Skin epidermis (tissue), 12 donors: ENCODE measurements at regions not wholly inside any gene's neighbourhood (a gene's known extent, or its start where the extent isn't known, plus 50 kb on each side); places are given as distances from the start of the nearest gene placed in this dataset.

Experiments used
- H3K27ac ChIP-seq, 21 experiments: fragments of 200-600 bp; sonication (generic) in 11 of 21; one replicate each; pipeline ENCODE4 v1.5.0; 2020; ENCODE audit warnings: mild to moderate bottlenecking in 3 of 21, inconsistent platforms in 2 of 21, moderate library complexity in 2 of 21
- H3K4me3 ChIP-seq, 7 experiments: fragments of 200-600 bp; sonication (generic) in 2 of 7; one replicate each; pipeline ENCODE4 v1.5.0; 2020; ENCODE audit warnings: inconsistent platforms in 2 of 7, mild to moderate bottlenecking in 2 of 7, moderate library complexity in 1 of 7

DNA sequence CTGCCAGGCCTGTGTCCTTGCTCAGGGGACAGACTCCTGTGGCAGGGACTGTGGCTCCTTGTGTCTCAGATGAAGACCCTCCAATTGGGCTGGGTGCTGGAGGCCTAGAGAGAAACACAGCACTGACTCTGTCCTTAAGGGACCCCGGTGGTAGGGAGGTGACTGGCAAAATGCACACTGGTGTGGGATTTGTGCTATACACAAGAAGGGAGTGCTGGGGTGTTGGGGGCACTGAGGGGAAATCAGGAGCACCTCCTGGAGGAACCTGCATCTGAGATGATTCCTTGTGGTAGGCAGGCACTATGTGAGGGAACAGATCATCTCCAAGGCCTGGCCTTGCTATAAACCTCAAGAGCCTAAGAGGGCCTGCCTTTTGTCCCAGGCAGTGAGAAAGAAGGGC is 149.2 kb downstream of the RPS24 start:
- Histone ChIP-seq H3K4me3 (no peak overlapping the region), H3K27ac (no peak overlapping the region)

DNA sequence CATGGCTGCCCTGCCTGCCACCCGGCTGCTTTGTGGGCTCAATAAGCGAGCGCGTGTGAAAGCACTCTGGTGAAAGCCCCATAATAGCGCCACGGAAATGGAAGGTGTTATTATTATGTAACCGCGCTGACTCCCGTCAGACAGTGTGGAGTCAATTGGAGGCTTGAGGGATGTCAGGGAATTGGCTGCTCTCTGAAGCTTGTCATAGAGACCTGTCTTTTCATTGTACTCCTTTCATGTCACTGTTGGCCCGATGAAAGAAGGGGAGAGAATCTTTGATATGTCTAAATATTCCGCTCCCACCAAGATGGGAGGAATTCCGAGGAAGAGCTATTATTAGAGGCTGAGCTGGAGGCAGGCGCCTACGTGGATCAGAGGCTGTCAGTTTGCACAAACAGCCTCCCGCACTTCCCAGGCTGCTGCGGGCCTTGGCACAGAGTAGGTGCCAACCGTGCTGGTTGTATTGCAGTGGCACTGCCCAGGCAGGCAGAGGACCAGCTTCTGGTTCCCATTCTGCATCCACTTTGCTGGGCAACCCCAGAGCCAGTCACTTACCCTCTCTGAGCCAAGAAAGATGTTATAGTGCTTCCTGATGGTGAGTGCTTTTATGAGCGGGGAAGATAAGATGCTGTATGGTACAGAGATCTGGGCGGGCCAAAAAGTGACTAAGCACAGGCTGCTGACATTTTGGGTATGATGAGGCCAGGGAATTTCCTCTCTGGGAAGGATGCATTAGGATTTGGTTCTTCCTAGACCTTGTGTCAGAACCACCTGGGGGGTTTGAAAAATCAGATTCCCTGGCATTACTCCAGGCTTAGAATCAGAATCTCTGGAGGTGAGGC is 151.4 kb downstream of the RPS24 start:
- no peak overlapping the region for H3K4me3 ChIP-seq
- H3K27ac ChIP-seq, result no peak overlapping the region

DNA sequence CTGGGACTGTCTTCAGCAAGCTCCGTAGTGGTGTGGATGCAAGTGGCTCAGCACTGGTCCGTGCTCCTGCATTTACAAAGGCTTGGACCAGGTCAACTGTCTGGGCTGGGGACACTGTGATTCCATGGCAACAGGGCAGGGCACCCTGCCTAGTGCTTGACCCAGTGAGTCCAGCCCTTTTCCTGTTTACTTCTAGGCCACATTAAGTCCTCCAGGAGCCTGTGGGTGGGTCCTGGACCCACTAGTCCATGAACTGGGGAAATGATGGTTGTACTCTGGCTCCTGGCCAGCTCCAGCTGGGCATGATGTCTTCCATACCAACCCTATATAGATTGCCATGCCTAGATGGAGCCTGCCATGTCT is 152.0 kb downstream of the RPS24 start:
- no peak overlapping the region for H3K27ac ChIP-seq
- no peak overlapping the region for H3K4me3 ChIP-seq

- Histone ChIP-seq H3K27ac (no peak overlapping the region), H3K4me3 (no peak overlapping the region)
Observed at GRCh38 chr10:78186572-78186971, 152.9 kb downstream of the RPS24 start.

GRCh38 chr10:78187371-78187770 is 153.7 kb downstream of the RPS24 start:
- H3K27ac ChIP-seq, result no peak overlapping the region

DNA sequence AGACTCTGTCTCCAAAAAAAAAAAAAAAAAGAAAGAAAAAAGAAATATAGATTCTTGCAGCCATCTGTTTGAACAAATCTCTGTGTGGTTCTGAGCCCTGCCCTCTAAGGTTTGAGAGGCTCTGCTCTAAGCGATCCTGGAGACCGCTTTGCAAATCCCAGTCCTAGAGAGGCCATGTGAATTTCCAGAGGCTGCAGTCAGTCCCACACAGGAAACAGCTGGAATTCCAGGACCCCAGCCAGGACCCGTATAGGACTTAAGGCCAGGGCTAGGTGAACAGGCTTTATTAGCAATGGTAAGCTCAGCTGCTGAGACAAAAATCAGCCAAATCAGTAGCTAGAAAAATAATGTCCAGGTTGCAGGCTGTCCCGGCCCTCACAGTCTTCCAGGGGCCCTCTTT is 154.8 kb downstream of the RPS24 start:
- H3K27ac ChIP-seq, result no peak overlapping the region
- H3K4me3 ChIP-seq, result no peak overlapping the region

More at GRCh38 chr10:78187371-78187770, 153.7 kb downstream of the RPS24 start:
- no peak overlapping the region for H3K4me3 ChIP-seq

GRCh38 chr10:78190051-78190825 is 156.6 kb downstream of the RPS24 start:
- no peak overlapping the region for H3K27ac ChIP-seq

DNA sequence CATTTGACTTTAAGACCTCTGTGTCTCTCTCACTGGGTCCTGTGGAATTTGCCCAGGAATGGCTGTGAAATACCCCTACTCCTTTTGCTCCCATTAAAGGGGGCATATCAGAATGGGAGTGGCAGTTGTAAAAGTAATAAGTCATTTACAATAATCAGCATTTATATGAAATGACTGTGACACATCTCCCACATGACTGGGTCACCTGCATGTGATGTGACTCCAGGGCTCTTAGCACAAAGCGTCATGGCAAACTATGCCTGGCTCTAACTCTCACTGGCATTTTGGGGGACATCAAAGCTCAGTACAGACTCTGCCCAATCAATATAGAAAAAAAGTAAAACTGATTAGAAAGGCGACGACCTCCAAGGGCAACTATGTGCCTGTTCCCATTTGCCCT is 157.6 kb downstream of the RPS24 start:
- H3K4me3 ChIP-seq, result no peak overlapping the region
- H3K27ac ChIP-seq, result no peak overlapping the region

More at GRCh38 chr10:78190051-78190825, 156.6 kb downstream of the RPS24 start:
- H3K4me3 ChIP-seq, result no peak overlapping the region

DNA sequence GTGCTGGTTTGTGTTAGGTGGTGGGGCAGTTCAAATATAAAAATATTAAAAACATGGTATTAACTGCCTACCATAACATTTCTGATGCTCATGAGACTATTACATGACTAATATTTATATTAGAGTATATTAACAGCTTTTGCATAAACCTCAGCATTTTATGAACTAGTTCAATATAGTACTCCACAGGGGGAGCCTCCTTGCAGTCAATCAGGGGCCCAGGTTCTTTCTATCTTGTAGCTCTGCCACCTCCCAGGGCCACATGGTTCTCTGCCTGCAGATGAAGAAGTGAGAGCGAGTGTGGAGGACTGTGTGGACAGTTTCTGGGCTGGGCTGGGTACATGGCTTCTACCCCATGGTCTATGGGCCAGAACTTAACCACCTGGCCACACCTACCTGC is 159.5 kb downstream of the RPS24 start:
- Histone ChIP-seq H3K27ac (no peak overlapping the region), H3K4me3 (no peak overlapping the region)

DNA sequence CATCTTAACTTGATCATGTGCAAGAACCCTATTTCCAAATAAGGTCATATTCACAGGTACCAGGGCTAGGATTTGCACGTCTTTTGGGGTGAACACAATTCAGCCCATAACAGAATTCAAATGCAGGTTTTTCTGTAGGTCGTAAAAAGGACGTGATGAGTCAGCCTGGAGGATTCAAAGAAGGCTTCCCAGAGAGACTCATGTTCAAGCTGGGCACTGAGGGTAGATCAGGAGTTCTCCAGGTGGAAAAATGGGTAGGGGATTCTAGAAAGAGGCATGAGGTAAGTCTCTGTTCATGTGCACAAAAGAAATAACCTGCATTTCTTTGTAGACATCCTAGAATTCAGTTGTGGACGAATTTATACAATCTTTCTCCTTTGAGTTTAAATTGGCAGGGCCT is 160.4 kb downstream of the RPS24 start:
- Histone ChIP-seq H3K4me3 (no peak overlapping the region), H3K27ac (no peak overlapping the region)

- no peak overlapping the region for H3K4me3 ChIP-seq
Observed at GRCh38 chr10:78194539-78195402, 161.1 kb downstream of the RPS24 start.

DNA sequence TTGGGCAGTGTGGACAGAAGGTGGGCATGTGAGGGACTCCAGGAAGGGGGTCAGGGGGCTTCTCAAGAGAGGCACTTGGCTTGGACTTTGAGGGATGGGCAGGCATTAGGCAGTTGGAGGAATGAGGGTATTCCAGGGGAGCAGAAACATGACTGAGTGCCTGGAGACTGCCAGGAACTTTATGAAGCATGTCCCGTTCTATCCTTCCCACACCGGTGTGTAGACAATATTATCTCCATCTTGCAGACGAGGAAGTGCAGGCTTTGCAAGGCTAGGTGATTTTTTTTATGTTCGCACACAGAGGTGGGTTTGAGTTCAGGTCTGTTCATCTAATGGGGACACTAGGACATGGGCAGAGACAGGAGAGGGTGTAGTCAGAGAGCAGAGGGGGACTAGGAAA is 162.7 kb downstream of the RPS24 start:
- Histone ChIP-seq H3K4me3 (no peak overlapping the region), H3K27ac (no peak overlapping the region)

More at GRCh38 chr10:78194539-78195402, 161.1 kb downstream of the RPS24 start:
- H3K27ac ChIP-seq, result peak overlapping the region in 1 of 21 experiments; percentile 50

- Histone ChIP-seq H3K4me3 (no peak overlapping the region), H3K27ac (no peak overlapping the region)
Observed at GRCh38 chr10:78196964-78197363, 163.3 kb downstream of the RPS24 start.

DNA sequence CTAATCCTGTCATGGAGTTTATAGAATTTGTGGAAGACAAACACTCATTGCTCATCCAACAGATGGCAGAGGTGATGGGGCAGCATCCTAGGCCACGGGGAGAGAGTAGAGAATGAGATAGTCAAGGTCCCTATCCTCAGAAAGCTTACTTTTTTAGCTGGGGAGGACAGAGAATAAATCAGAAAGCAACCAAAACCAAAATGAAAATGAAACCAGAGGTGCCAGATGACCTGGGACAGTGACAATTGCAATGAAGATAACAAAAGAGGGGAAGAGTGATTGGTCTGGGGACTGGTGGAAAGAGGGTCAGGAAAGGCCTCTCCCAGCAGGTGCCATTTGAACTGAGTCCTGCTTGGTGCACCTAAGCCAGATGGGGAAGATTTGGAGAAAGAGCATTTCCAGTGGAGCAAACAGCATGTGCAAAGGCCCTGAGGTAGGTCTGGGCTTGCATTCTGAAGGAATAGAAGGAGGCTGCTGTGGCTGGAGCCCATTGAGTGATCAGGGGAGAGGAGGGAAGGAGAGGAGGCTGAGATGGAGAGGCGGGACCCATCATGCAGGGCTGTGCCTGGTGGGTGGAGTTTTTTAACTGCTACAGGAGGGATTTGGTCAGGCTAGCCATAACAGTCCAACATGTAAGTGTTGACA is 164.1 kb downstream of the RPS24 start:
- Histone ChIP-seq H3K4me3 (no peak overlapping the region), H3K27ac (no peak overlapping the region)

GRCh38 chr10:78199005-78199725 is 165.5 kb downstream of the RPS24 start:
- no peak overlapping the region for H3K4me3 ChIP-seq
- no peak overlapping the region for H3K27ac ChIP-seq

DNA sequence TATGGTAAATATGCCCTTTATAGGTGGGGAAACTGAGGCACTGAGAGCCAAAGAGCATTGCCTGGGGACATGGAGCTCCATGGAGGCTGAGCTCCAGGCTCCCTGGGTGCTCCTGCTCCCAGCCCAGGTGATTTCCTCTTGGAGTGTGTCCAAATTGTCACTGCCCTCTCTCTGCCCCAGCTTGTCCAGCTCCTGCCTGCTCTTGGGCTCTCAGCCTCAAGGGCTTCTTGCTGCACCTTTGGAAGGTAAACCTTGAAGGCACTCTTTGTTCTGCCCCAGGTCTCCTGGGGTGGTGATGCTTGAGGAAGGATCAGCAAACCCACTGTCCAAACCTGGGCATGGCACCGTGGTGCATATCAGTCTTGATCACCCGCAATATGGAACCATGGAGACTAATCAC is 166.1 kb downstream of the RPS24 start:
- Histone ChIP-seq H3K27ac (no peak overlapping the region), H3K4me3 (no peak overlapping the region)

DNA sequence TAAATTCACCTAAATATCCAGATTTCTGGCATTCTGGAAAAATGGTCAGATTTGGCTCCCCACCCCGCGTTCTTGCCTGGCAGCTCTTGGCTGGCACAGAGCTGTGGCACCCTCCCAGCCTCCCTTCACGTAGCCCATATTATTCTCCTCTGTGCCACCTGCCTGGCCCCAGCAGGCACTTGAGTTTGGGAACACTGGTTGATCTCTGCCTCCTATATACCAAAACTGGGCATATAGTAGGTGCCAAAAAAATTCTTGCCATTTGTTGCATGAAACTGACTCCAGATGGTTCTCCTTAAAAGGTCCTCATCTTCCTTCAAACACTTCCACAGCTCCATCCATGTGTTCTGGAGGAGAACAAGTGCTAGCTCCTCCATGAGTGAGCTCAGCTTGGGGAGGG is 167.0 kb downstream of the RPS24 start:
- Histone ChIP-seq H3K27ac (no peak overlapping the region), H3K4me3 (no peak overlapping the region)

- no peak overlapping the region for H3K4me3 ChIP-seq
- H3K27ac ChIP-seq, result no peak overlapping the region
Observed at GRCh38 chr10:78202386-78202785, 168.7 kb downstream of the RPS24 start.
